GM13976 (cell line): ENCODE measurements at regions not wholly inside any gene's neighbourhood (a gene's known extent, or its start where the extent isn't known, plus 50 kb on each side); places are given as distances from the start of the nearest gene placed in this dataset.

Experiments used
- DNase-seq: peaks from one replicate; pipeline ENCODE4 v3.0.0; 2012; ENCODE audit warnings: low spot score
- CTCF ChIP-seq: IDR thresholded peaks from 2 replicates; pipeline ENCODE4 v1.5.1; 2012; ENCODE audit warnings: borderline replicate concordance, mild to moderate bottlenecking; ENCODE audit not compliant: insufficient read depth; ENCODE audit errors: extremely low read depth, missing control alignments, control extremely low read depth
- in situ Hi-C: fragments of 300-500 bp; cut with MboI; formaldehyde crosslinking; loops from one replicate; pipeline ENCODE4 v1.12.0; 2022; ENCODE audit warnings: low sequenced_read_pairs, mixed read lengths, inconsistent platforms; ENCODE audit not compliant: unreplicated experiment

GRCh38 chr5:39544941-39545340 is 120.2 kb upstream of the DAB2 start:
- no peak for DNase-seq
- no peak for TF ChIP-seq CTCF
- in situ Hi-C loops = loop anchor here (10.0 kb wide), 1 partner anchor 170 kb away; no protein-coding TSS in a partner anchor

GRCh38 chr5:39543335-39543734 is 118.6 kb upstream of the DAB2 start:
- DNase-seq = no peak
- in situ Hi-C loops = loop anchor here (10.0 kb wide), 1 partner anchor 169 kb away; no protein-coding TSS in a partner anchor
- TF ChIP-seq CTCF = no peak

- in situ Hi-C loops = loop anchor here (10.0 kb wide), 1 partner anchor 168 kb away; no protein-coding TSS in a partner anchor
- no peak for TF ChIP-seq CTCF
- no peak for DNase-seq
These were observed 117.9 kb upstream of the DAB2 start for GRCh38 chr5:39542511-39543285.

GRCh38 chr5:39541920-39542319 is 117.1 kb upstream of the DAB2 start:
- in situ Hi-C loops = loop anchor here (10.0 kb wide), 1 partner anchor 167 kb away; no protein-coding TSS in a partner anchor
- TF ChIP-seq CTCF = no peak
- no peak for DNase-seq

- no peak for TF ChIP-seq CTCF
- in situ Hi-C loops = no loop called here
- no peak for DNase-seq
These were observed 114.7 kb upstream of the DAB2 start for GRCh38 chr5:39539470-39539869.

GRCh38 chr5:39534690-39535089 is 109.9 kb upstream of the DAB2 start:
- in situ Hi-C loops = no loop called here
- DNase-seq = no peak
- TF ChIP-seq CTCF = no peak
